Activated naive CD4-positive, alpha-beta T cell treated with anti-CD3 and anti-CD28 coated beads, Interleukin-2, amount 50 U/mL, for 16 hours (primary cell): ENCODE measurements at regions not wholly inside any gene's neighbourhood (a gene's known extent, or its start where the extent isn't known, plus 50 kb on each side); places are given as distances from the start of the nearest gene placed in this dataset.

ENCODE experiments used
- DNase-seq: peaks from one replicate; pipeline ENCODE4 v3.0.0-alpha.2; 2020

DNA sequence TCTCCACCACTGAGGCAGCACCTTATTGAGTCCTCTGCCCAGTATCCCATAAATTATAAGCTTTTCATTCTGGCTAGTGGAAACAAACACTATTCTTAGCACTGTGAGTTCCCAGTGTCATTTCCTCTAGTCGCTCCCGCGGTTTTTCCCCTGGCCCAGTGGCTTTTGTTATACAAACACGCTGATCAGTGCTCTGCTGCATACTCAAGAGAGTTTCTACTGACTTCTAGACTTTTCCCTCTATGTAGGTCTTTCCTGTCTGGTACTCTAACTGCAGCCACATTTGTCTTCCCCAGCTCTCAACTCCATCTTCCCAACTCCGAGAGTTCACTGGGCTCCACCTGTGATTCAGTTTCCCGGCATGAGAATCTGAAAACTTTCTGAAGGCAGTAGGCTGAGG lies 556.6 kb upstream of the SALL1 start:
- no peak for DNase-seq

DNA sequence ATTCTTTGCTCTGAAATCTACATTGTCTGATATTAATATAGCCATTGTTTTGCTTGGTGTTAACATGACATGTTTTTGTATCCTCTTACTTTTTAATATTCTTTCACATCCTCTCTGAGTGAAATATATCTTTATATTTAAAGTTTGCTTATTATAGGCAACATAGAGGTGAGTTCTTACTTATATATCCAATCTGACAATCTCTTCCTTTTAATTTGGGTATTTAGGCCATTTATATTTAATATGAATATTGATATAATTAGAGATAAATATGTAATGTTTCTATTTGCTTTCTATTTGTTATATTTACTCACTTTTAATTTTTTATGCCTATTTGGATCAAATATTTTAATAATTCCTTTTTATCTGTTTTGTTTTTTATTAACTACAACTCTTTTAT lies 554.1 kb upstream of the SALL1 start:
- DNase-seq: no peak

DNA sequence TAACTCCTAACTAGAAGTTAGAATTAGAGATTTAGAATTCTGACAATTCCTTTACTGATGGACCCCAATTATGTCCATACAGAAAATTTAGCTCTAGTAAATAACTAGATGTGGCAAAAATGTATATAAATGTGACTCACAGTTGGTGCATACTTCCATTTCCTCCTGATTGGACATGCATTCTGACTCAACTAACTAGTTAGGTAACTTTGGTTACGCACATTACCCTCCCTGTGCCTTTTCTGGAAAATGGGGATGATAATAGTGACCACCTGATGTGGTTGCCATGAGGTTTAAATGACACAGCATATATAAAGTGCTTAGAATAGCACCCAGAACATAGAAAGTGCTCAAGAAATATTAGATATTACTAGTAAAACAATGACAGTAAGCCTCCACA lies 550.0 kb upstream of the SALL1 start:
- DNase-seq: no peak

DNA sequence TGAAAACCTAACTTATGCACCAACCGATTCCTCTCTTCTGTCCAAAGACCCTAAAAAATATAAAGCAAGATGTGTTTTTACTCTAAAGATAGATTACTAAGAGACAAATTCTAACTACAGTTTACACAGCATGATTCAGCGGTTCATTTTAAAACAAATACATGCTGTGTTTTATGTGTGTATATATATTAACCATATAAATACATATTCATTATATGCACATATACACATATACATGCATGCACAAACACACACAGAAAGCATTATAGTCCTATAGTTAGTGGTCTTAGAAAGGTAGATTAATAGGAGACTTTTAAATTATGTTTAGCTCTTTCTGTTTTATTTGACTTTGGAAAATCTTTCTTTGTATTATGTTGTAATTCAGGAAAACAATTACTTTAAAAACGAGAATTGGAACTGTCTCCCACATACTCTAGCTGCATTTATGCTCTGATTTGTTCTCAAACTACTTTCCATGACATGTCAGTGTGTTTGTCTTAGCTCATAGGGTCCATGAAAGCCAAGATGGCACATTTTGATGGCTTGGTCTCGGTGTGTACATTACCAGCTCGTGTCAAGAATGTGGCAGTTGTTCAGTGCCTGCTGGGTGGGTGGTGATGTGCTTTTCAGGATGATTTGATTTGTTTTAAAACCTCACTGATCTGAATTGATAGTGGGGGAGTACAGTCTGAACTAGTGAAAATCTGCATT lies 548.8 kb upstream of the SALL1 start:
- DNase-seq: no peak

DNA sequence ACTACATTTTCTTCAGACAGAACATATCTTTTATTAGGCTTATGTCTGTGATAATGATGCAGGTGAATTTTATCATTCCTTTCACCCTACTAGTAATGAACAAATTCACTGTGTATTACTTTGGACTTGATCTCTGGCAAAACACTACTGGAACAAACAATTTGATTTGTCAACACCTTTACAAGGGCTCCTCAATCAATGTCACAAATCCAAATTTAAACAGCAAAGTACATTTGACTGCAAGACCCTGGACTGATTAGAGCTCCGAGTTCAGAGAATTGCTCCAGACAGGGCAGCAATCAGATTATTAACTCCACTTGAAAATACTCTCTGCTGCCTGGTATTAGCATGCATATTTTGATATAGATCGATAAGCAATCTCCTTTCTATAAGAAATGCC lies 547.6 kb upstream of the SALL1 start:
- DNase-seq: no peak

DNA sequence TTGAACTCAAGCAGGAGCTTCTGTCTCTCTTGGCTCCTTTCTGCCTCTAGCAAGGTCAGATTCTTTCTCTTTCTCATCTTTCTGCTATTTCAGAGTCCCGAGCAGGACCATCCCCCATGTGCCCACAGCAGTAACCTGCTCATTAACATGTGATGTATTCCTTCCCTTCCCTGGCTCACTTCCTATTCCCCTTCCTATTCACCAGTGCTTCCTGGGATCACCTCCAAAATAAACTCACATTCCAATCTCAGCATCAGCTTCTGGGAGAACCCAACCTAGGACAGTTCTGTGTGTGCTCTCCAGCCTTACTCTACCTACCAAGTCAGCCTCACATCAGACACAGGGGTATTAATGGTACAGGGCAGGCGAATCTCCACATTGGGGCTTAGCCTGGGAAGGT lies 546.4 kb upstream of the SALL1 start:
- DNase-seq: no peak

DNA sequence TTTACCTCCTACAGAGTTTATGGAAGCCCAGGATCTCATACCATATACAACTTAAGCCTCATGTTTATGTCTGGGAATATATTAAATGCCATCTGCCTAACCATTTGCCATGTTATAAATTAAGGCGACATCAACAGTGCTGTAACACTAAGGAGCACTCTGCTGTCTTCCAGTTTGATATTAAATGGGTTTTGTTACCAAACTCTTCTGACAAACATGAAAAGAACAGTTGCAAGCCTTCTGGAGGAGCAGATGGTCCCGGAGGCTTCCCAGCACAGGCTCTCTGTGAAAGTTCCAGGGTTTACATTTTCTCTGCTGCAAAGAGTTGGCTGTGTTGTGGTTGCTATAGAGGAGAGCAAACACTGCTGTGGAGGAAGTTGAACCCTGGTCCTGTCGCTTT lies 545.3 kb upstream of the SALL1 start:
- no peak for DNase-seq

DNA sequence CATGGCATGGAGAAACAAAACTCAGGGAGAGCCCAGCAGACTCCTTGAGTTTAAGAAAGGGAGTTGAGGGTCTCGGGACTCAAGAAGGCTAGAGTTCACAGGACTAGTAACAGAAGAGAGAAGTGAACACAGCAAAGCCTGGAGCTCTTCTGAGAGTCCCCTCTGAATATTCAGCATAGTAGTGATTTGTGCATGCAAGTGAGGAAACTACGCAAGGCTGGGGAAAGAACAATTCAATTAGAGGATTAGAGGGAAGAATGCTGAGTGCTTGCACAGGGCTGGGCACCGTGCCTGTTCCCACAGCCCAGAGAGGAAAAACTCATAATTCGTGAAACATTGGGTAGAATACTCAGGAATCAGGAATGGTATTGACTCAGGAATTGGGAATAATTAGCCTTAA lies 540.0 kb upstream of the SALL1 start:
- no peak for DNase-seq

DNA sequence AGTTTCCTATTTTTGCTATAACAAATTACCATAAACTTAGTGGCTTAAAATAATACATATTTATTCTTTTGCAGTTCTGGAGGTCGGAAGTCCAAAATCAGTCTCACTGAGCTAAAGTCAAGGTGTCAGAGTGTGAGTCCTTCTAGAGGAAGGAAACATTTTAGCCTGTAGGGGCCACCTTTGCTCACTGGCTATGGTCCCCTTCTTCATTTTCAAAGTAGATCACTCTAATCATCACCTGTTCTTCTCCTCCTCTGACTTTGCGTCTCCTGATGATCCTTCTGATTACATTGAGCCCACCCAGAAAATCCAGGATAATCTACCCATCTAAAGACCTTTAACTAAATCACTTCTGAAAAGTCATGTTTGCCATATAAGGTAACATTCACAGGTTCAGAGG lies 534.4 kb upstream of the SALL1 start:
- no peak for DNase-seq

DNA sequence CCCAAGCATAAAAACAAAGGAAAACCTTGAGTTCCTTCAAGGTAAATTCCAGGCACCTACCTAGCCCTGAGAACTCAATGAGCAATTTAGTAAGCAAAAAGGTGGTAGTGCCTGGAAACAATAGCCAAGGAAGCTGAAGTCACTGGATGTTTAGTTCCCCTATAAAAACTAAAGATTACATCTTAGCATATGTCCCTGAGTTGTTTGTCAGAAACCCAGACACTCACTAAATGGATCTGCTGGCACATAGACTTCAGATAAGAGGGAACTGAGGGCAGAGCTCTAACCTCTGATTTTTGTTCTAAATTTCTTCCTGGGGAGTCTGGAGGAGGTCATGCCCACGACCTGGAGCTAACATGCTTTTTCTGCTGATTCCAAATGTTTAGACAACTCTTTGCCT lies 532.8 kb upstream of the SALL1 start:
- no peak for DNase-seq

DNA sequence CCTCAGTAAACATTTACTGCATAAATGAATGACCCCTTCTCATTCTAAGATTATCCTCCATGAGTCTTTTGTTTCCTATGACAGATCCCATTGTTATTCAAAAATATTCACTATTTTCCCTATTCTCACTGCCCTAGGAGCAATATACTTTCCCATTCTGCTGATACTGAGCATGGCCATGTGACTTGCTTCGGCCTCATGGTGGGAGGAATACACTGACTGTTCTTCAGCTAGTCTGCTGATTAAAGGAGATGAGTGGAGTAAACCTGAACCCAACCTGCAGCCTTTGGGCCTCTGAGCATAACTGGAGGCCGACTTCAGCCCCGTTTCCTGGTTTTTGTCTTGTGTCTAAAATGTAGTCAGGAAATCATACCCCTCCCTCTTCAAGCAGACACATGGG lies 531.8 kb upstream of the SALL1 start:
- no peak for DNase-seq

DNA sequence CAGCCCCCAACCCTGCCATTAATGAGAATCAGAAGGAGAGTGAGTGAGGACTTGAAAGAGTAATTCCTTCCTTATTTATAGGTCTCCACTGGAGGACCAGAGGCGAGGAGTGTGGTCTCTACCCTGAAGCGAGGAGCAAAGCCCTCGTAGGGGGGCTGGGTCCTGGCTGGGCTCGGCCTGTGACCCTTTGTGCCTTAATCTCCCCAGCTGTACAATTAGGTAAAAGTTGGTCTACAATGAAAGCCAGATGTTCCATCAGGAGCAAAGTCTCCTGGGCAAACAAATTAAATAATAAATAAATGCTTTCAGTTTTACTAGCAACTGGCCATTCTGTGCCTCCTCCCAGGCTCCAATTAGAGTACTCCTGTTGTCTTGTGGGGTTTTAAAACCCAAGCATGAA lies 523.5 kb upstream of the SALL1 start:
- no peak for DNase-seq

DNA sequence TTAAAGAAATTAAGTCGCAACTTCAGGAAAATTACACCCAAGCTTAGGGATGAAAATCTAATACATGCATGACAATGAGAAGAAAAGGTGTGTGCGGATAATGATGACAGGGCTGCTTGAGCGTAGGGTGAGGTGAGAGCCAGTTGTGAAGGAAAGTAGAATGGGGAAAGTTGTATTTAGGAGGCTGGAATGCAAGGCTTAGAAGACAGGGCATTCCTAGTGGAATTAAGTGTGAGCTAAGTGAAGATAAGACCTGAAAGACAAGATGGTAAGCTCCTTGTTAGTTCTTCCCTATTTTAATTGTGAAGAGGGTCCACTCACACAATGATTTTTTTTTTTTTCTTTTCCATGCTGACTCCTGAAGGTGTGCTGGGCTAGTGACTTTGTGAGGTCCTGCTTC lies 519.5 kb upstream of the SALL1 start:
- no peak for DNase-seq

DNA sequence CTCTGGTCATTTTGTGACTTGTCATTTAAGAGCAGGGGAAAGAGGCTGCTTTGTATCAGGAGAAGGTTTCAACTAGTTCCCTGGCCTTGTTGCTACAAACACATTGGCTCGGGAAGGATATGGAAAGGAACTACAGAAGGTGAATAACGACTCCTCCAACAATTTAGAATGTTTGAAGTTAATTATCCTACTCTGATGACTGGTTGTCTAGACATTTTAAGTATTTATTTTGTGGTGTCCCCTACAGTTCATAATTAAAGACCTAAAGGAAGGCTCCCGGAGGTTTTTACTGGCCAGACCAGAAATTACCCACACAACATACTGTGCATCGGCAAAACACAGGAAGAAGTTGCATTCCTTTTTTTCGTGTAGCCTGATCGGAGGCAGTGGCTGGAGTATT lies 515.8 kb upstream of the SALL1 start:
- no peak for DNase-seq

DNA sequence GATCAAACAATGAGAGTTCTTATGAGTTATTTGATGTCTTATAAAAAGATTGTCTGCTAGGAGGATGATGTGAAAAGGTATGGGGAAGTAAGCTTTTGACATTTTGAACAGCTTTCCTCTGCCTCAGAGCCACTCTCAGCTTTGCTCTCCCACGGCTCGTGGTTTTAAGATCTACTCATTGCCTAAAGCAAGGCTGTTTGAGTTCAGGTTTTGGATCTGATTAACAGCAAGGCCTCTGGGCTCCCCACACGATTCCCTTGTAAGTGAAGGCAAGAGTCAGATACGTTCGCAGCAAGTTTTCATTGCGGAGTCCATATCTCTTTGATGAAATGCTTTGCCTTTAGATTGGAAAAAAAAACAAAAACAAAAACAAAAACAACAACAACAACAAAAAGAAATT lies 515.0 kb upstream of the SALL1 start:
- DNase-seq: no peak

DNA sequence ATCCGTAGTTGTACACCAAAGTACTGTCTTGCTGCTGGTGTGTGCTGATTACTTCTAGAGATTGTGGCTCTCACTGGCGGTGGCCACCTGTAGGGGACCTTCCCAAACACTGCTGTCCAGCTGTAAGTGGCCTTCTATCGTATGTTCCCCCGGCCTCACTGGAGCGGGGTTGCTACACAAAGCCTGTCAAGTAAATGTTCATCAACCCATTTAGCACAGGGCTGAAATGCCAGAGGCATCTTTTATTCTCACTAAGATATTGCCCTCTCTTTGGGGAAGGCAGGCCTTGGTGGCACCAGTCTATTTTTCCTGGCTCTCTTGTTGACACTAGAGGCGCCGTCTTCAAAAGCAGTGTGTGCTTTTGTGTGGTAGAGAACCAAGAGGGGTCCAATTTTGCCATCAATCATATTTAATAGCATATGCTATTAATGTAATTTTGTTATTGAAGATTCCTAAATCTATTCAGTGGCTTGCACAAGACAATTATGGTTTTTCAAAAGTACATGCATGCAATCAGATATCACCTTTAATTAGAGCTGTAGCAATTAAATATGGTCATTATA lies 514.4 kb upstream of the SALL1 start:
- DNase-seq: no peak

DNA sequence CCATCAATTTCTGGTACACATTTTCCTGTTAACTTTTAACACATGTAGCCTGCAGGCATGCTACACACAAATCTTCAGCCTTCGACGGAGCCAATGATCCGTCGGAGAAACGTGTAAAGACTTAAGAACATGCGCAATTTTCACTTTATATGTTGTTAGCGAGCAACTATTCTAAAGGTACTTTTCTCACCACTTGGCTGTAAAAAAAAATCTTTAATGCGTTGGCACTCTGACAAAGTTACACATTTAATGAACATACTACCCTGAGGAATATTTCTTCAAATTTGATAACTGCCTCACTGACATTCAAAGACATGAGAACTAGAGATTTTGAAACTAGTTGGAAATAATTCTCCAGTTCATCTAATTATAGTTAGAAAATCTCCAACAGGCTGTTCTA lies 507.5 kb upstream of the SALL1 start:
- no peak for DNase-seq

DNA sequence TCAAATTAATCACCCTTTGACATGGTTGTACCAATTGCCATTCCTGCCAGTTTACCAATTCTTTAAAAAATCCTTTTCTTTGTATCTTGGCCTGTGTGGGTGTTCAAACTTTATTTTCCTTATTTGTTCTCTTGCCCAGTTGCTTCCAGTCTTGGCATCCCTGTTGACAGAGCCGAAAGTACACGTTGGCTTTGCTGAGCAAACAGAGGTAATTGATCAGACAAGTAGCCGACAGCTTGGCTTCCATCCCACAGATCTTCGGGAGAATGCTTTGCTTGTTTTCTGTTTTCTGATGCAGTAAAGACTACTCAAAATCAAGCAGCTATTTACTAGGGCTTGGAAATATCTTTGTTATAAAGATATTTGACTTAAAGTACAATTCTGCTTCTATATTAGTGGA lies 506.8 kb upstream of the SALL1 start:
- no peak for DNase-seq

DNA sequence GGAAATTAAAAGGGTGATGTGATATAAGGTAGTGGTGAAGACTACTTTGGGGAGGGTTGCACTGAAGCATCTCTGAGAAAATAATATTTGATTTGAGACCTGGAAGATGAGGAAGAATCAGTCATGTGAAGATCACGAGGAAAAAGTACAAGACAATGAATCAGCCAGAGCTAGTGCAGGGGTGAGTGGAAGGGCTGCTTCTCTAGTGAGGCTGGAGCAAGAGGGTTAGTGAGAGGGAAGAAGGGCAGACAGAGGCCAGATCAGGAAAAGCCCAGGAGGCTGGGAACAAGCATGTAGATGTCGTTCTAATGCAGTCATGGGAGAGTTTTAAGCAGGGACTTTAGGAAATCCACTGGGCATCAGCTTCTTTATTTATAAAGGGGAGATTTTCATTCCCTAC lies 504.2 kb upstream of the SALL1 start:
- no peak for DNase-seq

DNA sequence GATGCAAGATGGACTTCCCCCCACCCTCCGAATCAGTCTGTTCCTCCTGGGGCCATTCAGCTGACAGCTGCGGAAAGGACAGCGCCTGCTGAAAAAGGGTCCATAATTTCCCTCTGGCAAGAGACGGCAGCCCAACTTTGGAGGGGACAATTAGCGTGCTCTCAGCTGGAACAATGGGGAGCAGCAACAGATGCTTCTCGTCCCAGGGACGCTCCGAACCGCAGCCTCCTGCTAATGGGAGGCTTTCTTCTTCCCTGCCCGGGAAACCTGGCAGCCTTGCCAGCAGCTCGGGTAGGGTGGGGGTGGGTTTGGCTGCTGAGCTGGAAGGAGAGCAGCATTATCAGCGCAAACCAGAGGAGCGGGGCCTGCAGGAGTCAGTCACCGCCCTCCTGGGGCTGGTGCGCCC lies 500.0 kb upstream of the SALL1 start:
- no peak for DNase-seq

DNA sequence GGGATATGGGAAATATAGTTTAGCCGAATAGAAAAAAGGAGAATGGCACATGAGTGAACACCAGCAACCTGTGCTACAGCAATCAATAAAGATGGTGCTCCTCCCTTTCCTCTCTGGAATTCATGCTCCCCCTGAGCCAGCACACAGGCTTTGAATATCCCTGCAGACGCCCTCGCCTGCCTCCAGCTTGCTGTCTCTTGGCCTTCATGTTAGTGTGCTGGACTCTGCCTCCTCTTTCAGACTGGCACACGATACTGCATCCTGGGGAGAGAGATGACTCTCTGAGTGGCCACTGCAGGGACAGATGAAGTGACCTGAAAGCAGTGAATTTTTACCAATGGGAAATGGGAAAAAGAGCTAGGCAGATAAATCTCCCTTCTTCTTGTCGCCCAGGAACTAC lies 498.6 kb upstream of the SALL1 start:
- no peak for DNase-seq

DNA sequence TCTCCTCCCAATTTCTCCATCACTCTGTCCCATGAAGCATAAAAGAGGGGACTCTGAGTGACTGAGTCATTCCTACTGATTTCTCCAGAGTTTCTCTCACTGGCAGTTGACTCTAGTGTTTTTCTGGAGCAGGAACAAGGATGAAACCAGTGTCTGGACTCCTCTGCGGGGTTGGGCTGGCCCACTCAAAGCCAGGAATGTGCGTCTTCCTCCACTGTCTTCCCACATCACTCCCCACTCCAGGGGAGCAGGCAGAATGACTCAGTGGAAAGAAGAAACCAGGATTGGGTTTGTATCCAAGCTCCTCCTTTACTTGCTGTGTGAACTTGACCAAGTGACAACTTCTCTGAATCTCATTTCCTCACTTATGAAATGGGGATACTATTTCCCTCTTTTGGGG lies 497.5 kb upstream of the SALL1 start:
- DNase-seq: no peak

DNA sequence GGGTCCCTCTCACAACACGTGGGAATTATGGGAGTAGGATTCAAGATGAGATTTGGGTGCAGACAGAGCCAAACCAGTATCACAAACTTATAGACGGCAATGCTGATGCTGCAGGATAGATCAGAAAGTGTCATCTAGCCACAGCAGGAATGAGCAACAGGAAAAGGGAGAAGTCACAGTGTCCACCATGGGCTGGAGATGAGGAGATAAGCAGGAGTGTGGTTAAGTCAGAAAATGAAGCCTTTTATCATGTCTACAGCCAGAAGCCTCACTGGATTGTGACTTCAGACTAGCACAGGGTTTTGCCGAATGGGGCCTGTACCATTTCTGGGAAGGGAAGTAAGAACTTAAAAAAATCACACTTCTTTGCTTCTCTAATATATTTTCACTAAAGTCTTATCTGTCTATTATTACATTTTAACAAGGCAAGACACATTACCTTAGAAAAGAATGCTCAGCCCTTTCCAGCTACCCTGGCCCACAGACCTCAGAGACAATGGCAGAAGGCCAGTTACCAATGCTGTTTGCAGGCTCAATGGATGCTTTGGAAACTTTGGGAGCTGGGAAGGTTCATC lies 490.2 kb upstream of the SALL1 start:
- no peak for DNase-seq

DNA sequence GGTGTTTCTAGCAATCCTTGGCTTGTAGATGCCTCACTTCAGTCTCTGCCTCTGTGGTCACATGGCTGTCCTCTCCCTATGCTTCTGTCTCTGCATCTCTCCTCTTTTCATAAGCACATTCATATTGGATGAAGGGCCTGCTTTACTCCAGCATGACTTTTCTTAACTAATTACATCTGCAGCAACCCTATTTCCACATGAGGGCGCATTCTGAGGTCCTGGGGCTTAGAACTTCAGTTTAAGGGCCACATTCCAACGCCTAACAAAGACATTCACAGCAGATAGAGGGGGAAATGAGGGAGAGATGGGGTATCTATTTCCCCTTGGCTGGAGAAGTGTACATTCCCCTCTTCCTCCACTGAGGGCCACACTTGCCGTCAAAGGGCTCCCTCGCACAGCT lies 489.1 kb upstream of the SALL1 start:
- DNase-seq: no peak
